ENCODE measurements at regions not wholly inside any gene's neighbourhood (a gene's known extent, or its start where the extent isn't known, plus 50 kb on each side); places are given as distances from the start of the nearest gene placed in this dataset.
"Not testable (repeated sequence)": the region's sequence is repeated elsewhere in the genome, so short reads cannot be mapped to it uniquely, and the experiment has no call there.

DNA sequence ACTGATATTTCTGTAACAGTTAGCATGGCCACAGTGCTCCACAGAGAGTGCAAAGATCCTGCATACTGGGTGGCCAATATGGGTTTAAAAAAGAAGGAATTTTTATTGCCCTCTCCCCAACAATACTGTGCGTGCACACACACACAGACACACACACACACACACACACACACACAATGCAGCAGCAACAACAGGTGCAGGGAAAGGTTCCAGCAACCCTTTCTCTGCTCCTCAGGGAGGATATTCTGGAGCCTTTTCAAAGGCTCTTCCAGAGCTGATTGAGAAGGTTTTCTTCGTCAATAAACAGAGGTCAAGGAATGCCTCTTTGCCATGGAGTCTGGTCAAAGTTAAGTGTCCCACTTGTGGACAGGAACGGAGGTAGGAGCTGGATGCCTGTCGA lies 84.8 kb upstream of the ZFP42 start:
- DNase-seq (ENCODE audit: low read depth): no peak

DNA sequence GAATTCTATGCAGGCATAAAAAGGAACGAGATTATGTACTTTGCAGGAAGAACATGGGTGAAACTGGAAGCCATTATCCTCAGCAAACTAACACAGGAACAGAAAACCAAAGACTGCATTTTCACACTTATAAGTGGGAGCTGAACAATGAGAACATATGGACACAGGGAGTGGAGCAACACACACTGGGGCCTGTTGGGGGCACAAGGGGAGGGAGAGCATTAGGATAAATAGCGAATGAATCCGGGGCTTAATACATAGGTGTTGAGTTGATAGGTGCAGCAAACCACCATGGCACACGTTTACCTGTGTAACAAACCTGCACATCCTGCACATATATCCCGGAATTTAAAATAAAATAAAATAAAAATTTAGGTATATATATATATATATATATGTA lies 80.2 kb upstream of the ZFP42 start:
- not testable (repeated sequence) for DNase-seq (ENCODE audit: low read depth)

DNA sequence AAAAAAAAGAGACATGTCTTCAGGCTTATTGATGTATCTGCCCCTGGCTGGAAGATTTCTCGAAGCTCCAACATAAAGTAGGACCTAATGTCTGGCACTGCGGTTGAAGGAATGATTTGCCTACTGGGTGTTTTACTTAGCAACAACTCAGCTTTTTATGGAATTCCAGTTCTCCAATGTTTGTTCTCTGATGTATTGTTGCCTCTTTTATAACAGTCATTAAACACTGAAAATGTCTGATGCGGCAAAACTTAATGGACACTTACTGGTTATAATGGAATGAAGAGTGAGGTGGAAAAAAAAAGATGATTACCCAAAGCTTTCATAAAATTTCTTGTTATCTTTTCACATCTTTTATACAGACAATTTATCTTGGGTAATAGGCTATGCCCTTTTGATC lies 75.6 kb upstream of the ZFP42 start:
- DNase-seq (ENCODE audit: low read depth): no peak

DNA sequence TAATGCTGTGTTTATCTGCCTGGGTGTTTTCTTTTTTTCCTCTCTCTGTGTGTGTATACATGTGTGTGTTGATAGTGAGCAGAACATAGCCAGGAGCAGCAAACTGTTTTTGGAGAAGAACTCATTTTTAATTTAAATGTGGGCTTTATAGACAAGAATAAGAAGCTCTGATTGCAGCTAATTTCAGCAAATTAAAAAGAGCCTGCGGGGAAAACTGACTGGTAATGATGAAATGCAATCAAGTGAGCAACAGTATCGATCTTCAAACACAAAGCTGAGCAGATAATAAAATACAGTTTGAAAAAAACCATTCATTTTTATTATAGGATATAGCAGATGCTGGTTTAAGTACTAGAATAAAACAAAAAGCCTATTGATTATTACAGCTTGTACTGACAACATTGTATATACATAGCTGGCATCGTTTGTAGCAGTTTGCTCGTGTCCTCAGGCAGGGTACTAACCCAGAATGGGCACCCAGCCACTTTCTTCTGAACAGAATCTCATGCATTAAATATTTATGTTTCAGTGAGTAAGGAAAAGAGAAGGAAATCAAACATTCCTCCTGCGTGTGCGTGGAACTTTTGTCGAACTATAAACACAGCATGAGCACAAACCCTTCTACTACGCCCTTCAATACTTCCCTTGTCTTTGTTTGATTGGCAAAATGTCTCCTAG lies 73.5 kb upstream of the ZFP42 start:
- DNase-seq (ENCODE audit: low read depth): no peak

DNA sequence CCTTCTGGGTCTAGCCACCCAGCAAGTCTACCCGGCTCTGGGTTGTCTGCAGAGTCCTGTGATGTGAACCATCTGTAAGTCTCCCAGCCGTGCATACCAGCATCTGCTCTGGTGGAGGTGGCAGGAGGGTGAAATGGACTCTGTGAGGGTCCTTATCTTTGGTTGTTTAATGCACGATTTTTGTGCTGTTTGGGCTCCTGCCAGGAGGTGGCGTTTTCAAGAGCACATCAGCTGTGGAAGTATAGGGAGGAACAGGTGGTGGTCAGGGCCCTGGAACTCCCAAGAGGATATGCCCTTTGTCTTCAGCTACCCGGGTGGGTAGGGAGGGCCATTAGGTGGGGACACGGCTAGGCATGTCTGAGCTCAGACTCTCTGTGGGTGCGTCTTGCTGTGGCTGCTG lies 66.5 kb upstream of the ZFP42 start:
- no peak for DNase-seq (ENCODE audit: low read depth)

- no peak for DNase-seq (ENCODE audit: low read depth)
Measured at GRCh38 chr4:187934766-187935165, 60.8 kb upstream of the ZFP42 start.

DNA sequence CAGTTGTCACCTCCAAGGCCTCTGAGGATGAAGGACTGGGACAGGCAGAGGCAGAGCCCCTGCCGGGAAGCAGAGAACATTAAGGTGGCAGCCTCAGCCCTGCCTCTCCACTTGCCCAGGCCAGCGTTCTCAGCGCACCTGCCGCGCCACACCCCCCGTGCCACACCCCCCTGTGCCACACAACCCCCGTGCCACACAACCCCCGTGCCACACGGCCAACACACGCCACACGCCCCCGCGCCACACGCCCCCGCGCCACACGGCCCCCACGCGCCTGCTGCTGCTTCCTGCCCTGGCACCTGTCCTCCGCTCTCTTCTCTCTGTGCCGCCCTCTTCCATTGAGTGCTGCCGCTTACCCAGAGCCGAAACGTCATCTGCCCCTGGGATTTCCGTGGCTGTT lies 58.0 kb upstream of the ZFP42 start:
- DNase-seq (ENCODE audit: low read depth): no peak

- no peak for DNase-seq (ENCODE audit: low read depth)
Measured at GRCh38 chr4:187940299-187940698, 55.3 kb upstream of the ZFP42 start.

- DNase-seq (ENCODE audit: low read depth): no peak
Measured at GRCh38 chr4:187942968-187943367, 52.6 kb upstream of the ZFP42 start.

DNA sequence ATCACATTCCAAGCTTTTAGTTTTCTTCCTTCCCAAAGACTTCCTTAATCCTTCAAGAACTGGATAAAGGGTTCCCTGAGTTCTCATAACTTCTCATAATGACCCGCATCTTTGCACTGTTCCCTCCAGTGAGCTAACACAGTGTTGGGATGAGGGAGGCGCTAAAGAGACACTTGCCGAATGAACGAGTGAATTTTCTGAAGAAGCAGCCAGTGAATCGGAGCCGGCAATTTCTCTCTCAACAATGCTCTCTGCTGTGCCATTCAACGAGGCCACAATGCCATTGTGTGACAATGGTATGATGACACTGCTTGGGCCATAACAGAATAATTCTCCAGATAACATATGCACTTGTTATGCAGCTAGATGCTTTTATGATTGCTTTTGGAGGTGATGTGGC lies 51.4 kb upstream of the ZFP42 start:
- DNase-seq (ENCODE audit: low read depth): no peak
